Hepatocyte (in vitro differentiated cells): ENCODE measurements at regions not wholly inside any gene's neighbourhood (a gene's known extent, or its start where the extent isn't known, plus 50 kb on each side); places are given as distances from the start of the nearest gene placed in this dataset.

Experiments used
- CTCF ChIP-seq: fragments of 200-600 bp; sonication (generic); IDR thresholded peaks from 2 replicates; pipeline ENCODE4 v1.5.1; 2016; ENCODE audit warnings: antibody characterized with exemption, mild to moderate bottlenecking; ENCODE audit not compliant: poor library complexity
- EZH2 ChIP-seq: fragments of 200-600 bp; sonication (generic); IDR thresholded peaks from 2 replicates; pipeline ENCODE4 v1.6.1; 2016; ENCODE audit warnings: antibody characterized with exemption, mild to moderate bottlenecking, borderline replicate concordance

- TF ChIP-seq CTCF = no peak
- no peak for TF ChIP-seq EZH2
These were observed 215.2 kb upstream of the PRICKLE2 start for GRCh38 chr3:64440498-64440897.
